GM19372 (cell line): ENCODE measurements at regions not wholly inside any gene's neighbourhood (a gene's known extent, or its start where the extent isn't known, plus 50 kb on each side); places are given as distances from the start of the nearest gene placed in this dataset.

Experiments used
- ATAC-seq: cut with Tn5 transposase; IDR thresholded peaks from one replicate; pipeline ENCODE4 v1.9.1; 2021; ENCODE audit warnings: mild to moderate bottlenecking, low read depth, moderate library complexity; ENCODE audit not compliant: unreplicated experiment

DNA sequence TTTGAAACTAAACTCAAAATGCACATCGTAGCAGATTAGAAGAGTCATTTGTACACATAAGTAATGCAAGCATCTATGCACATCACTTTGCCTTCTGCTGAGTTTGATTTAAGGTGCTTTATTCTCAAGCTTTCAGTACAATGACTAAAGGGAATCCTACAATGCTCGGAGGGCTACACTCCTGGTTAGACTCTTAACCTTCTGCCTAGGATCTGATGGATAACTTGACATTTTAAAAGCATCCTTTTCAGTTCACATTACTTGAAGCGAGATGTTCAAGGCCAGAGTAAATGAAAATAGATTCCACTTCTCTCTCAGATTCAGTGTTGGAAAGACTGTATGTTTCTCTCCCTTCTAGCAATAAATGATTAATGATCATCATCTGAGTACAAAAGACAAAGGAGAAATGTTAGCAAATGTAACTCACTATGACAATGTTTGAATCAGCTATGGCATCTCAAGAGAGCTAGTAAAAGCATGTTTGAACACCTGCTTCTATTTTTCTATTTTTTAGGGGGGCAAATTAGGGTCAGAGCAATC, 259.2 kb upstream of the ANO3 start:
- ATAC-seq = no peak

DNA sequence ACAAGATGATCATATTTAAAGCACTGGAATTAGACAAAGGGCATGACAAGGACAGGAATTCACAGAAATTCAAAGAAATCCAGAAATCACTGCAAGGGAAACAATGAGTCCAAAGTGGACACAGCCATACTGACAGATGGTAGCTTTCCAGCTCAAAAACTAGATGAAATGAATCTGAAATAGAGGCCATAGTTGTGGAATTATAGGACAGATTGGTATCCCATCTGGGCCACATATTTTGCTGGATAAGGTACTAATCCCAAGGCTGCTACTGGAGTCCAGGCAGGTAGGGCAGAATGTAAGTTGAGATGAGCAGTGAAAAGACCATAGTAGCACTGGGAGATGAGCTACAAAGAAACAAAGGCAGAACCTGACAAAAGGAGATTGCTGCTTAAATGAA, 258.3 kb upstream of the ANO3 start:
- ATAC-seq = no peak

DNA sequence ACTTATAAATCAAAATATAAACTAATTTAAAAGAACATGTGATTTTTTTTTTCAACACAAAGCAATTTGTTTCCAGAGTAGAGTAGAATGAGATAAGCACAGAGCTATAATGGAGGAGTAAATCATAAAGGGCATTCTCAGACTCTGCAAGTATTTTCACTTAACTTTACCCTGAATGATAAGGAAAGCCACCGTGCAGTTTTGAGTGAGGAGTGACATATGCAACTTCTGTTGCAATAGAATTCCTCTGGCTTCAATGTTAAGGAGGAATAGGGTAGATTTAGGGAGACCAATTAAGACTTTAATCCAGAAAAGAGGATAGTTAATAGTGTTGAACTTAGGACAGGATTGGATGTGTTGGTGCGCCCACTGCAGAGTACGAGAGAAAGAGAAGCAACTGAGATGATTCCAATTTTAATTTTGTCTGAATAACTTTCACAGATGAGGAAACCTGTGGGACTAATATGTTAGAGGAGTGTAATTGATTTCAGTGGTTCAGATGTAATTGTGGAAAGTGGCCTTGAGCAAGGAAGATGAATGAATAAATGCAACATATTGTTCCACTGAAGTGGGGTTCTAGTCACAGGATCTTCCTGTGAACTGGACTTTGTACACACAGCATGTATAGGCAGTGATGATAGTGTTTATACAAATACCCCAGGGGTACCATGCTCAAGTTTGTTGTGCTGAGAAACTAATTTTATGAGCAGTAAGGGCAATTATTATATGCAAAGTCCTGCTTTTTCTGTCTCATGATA, 255.5 kb upstream of the ANO3 start:
- no peak for ATAC-seq

DNA sequence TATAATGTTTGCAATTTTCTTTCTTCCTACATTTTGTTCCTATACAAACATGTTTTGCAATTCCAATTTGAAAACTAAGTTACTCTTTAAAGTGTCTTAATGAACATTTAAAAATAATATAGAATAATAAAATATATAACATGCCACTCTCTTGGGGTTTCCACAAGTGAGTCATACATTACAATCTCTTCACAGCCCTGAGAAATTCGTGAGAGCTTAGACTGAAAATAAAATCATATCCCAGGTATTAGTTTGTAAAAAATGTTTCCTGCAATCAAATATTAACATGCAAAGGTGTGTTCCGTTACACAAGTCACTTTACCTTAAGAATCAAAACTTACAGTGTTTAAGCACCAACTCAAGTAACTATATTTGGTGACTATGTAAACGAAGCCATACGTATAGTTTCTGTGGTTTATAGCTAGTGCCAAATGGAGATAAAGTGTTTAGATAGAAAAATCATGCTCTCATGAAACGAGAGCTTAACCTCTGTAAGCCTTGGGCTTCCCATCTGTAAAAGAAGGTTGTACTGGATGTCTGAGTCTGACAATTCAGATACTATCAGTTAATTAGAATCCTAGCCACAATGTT, 253.6 kb upstream of the ANO3 start:
- peak; percentile 58 for ATAC-seq

DNA sequence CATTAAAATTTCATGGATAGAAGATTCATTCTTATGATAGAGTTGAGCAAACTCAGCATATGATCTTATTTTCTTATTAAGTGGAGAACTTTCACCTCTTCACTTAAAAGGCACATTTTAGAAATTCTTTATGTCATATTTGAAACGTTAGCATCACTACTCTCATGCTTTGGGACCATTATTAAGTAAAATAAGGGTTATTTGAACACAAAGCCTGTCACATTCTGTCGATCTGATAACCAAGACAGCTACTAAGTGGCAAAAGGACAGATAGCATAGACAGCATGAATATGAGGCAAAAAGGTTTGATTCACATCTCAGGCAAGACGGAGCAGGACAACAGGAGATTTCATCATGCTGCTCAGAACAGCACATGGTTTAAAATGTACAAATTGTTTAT, 247.6 kb upstream of the ANO3 start:
- no peak for ATAC-seq

DNA sequence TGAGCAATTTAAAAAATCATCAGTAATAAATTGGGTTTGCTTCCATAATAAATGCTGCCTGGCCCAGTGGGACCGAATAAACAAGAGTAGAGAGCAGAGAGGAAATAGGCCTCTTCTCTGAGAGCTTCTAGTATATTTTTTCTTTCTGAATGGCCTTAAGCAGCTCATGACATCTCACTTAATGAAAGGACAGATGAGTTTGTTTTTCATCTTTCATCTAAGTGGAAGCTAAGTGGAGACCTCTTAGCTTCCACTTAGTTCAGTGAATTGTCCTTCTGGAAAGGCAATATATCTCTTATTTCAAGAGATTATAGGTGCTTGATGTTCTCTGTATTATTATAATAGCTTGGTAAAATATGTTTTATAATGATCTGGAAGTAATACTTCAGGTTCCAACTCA, 245.9 kb upstream of the ANO3 start:
- no peak for ATAC-seq

DNA sequence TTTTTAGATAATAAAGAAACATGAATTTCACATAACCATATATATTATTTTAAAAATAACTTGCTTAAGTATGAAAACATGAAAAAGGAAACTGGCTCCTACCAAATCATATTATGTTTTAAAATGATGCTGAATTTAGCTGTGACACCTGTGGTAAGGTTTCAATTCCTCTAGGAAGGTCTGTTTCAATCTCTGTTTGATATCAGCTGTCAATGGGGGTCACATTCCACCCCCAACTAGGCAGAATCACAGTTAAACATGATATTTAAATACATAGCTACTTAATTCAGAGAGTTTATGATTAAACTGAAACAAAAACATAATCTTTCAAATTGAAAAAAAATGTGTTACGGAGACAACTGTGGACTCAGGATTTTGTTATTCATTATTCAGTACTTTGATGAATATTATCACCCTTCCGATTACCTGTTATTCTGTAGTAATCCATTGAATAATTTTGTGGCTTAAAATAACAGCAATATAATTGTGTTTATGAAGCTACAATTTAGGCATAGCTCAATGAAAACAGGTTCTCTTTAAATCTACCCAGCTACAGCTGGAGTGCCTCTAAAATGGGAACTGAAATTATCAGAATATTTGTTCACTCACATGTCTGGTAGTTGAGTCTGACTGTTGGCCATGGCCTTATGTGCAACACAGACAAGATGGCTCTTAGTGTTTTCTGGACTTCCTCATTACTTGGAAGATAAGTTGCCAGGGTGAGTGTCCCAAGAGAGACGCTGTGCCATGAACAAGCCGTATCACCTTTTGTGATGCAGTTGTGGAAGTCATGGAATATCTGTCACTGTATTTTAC, 244.6 kb upstream of the ANO3 start:
- ATAC-seq = peak; percentile 92

DNA sequence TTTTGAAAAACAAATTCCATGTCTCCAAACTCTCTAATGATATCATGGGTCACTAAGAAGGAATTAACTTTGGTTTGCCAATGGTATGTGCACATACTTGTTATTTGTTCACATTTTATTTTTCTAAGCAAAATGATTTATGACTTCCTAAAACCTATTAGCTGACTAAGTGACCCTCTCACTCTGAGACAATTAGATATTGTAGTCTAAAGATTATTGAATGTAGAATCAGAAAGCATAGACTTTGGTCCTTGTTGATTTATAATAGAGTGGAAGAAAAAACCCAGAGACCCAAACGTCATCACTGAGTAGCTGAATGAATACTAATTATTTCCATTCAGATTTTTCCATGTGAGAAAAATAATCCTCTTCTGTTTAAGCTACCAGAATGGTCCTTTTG, 243.5 kb upstream of the ANO3 start:
- no peak for ATAC-seq

DNA sequence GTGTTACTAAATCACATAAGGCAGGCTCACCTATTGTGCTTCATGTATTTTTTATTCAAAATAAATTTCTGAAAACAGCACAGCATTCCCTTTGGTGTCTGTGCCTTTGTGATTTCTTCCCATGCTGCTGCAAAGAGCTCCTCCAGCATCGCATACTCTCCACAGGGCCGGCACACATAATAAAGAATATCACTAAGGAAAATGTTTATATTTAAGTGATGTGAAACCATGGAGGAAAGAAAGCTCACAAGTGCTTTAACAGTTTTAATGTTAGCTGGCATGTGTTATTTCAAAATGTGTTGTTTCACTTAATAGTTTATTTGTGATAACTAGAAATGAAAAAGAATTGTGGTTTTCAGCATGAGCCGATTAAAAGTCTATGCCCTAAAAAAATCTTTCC, 241.3 kb upstream of the ANO3 start:
- ATAC-seq = no peak

DNA sequence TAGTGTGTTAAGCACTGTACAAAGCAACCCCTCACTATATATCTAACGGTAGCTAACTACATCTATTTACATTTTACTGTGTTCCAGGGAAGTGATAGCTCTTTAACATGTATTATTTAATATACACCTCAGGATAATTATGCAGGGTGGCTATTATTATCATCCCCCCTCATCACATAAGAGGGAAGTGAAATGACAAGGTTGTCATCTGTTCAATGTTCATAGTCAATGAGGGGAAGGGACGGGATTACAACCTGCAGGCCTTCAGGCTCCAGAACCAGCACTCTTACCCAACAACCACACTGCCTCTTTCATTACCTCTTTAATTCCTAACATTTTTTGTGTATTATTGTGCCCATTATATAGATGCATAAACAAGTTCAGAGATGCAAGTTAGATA, 238.7 kb upstream of the ANO3 start:
- ATAC-seq = no peak

DNA sequence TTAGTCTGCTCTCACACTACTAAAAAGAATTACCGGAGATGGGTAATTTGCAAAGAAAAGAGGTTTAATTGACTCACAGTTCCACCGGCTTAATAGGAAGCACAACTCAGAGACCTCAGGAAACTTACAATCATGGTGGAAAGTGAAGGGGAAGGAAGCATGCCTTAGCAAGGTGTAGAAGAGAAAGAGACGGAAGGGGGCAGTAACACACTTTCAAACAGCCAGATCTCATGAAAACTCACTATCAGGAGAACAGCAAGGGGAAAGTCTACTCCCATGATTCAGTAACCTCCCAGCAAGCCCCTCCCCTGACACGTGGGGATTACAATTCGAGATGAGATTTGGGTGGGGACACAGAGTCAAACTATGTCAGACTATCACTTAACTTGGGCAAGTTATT, 236.6 kb upstream of the ANO3 start:
- no peak for ATAC-seq

DNA sequence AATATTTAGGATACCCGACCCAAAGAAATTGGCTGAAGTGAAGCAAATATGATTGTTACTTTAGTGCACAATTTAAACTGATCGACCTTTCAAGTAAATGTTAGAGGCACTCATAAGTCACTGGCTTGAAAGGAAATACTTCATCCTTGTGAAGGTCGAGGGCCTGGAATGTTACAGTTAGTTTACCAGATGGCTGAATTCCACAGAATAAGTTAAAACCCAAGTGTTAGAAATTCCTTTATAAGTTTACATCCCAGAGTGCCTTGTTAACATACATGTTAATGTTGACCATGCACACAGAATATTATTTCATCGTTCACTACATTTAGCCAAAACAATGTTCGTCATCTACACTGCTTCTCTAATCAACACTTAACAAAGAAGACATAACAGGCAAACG, 235.5 kb upstream of the ANO3 start:
- no peak for ATAC-seq

DNA sequence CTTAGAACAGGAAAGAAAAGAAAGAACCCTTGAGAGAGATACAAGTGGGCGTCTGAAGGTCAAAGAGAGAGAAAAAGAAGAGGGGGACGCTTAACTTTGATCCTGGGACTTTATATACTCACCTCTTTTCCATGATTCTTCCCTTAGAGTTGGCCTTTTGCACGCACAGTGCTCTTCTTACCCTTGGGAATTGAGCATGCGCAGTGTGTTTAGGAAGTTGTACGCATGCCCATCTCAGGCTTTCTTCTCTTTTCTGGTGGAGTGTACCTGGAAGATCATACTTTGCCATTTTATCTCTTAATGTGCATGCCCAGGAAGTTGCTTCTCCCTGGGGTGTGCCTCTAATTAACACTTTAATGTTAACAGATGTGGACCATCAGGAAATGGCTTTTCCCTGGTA, 229.6 kb upstream of the ANO3 start:
- ATAC-seq = no peak

DNA sequence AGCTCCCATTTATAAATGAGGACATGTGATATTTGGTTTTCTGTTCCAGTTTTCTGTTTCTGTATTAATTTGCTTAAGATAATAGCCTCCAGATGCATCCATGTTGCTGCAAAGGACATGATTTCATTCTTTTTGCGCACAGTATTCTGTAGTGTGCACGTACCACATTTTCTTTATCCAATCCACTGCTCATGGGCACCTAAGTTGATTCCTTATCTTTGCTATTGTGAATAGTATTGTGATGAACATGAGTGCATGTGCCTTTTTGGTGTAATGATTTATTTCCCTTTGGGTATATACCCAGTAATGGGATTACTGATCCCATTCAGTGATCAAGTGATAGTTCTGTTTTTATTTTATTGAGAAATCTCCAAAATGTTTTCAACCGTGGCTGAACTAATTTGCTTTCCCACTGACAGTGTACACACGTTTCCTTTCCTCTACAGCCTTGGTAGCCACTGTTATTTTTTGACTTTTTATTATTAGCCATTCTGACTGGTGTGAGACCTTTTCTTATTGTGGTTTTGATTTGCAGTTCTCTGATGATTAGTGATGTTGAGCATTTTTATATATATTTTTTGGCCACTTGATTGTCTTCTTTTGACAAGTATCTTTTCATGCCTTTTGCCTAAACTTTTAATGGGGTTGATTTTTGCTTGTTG, 226.0 kb upstream of the ANO3 start:
- no peak for ATAC-seq

DNA sequence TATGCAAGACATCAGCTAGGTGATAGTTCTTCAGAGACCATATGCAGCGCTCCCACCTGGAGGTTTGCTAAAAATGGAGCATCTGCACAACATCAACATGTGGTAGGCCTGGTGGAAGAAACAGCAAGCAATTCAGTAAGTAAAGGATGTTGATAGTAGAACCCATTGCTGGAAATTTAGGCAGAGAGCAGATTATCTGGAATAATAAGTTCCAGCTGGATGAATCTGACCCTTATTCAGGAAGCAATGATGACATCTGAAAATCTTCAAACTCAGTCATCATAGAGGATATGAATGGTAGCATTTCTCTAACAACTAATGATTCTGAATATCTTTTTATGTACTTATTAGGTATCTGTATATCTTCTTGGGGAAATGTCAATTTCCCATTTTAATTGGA, 225.2 kb upstream of the ANO3 start:
- no peak for ATAC-seq

DNA sequence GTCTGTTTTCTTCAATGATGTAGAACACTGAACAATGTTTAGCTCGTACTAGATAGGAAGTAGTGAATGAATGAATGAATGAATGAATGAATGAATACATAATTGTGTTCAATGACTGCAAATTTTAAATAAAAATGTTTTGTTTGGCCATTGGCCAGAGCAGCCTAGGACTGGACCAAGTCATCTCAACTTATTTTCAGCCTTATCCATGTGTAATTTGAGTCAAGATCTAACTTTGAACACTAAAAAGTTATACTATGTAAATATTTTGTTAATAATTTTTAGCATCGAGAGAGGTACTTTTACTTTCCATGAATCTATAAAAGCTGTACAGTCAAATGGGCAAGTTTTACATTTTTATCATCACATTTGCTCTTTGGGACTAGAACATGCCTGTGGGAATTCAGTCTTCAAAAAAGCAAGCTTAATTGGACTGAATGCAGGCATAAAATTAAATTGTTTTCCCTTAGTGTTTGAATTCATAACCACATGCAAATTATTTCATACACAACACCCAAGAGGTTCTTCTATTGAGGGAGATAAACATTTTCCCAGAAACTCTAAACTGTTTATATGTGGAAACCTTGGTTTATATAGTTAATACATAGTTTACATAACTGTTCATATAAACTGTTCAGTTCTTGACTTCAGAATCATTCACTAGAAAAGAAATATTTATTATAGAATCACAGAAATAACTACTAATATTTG, 222.1 kb upstream of the ANO3 start:
- ATAC-seq = no peak

DNA sequence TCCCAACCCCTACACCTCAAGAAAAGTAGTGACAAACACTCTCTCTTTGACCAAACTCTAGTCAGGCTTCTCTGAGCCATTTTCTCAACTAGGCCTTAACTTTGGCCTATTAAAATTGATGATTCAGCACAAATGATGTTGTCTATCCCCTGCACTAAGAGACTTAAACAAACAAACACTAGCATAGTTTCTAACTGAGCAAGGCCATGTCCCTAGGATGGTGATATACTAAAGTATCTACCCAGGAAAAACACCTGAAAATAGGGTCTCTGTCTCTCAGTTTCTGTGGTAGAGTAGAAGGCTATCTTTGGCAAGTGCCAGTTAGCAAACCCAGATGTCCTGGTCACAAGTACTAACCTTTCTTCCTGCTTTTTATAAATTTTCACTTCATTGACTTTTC, 219.7 kb upstream of the ANO3 start:
- ATAC-seq = no peak

DNA sequence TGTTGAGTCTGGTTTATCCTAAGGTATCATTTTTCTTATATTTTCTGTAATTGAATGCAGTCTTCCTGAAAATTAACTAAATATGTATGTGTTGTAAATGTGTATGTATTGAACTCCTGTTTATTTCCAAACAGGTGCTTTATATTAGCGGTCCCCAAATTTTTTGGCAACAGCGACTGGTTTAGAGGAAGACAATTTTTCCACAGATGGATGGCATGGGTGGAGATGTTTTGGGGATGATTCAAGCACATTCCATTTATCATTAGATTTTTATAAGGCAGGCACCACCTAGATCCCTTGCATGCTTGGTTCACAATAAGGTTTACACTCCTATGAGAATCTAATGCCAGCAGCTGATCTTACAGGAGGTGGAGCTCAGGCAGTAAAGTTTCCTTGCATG, 210.5 kb upstream of the ANO3 start:
- ATAC-seq = no peak

DNA sequence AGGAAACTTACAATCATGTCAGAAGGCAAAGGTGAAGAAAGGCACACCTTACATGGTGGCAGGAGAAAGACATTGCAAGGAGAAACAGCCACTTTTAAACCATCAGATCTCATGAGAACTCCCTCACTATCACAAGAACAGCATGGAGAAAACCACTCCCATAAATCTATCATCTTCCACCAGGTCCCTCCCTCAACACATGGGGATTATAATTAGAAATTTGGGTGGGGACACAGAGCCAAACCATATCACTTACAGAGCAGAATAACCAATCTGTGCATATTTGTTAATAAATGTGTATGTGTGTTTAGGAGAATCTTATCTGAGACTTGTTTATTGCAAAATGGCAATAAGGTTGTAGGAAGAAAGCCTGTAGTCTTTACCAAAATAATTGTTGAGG, 205.2 kb upstream of the ANO3 start:
- no peak for ATAC-seq

DNA sequence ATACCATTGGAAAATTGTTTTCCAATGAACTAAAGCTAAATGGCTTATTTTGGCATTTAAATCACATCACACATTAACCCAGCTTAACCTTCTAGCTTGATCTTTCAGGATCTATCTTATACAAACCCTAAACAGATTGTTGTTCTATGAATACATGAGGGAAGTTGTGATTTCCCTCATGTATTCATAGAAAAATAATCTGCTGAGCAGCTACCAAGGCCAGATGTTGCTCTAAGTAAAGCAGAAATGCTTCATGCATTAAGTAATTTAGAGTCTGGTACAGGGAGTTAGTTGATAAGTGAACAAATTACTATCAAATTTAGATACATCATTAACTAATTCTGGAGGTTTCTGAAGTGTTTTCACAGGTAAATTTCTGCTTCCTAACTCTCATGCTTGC, 204.6 kb upstream of the ANO3 start:
- no peak for ATAC-seq
